Pancreas (tissue), 10 donors: ENCODE measurements at regions not wholly inside any gene's neighbourhood (a gene's known extent, or its start where the extent isn't known, plus 50 kb on each side); places are given as distances from the start of the nearest gene placed in this dataset.

Source experiments
- ATAC-seq, 4 donors: fragments of 200-7000 bp; cut with Tn5 transposase; one replicate each; pipeline versions ENCODE4 v1.8.0 to v1.9.1; 2020; ENCODE audit warnings: mild to moderate bottlenecking in 4 of 4, moderate library complexity in 4 of 4
- DNase-seq, 6 donors: peaks; one replicate each; pipeline ENCODE4 v3.0.0-alpha.2; 2020
- FAIRE-seq: peaks from 2 replicates; lab custom pipeline; 2012; peaks lifted over from hg19 to GRCh38; lab: Jason Lieb, UNC
- H3K27ac ChIP-seq, 4 donors: fragments of 200-600 bp; sonication (generic); 1 replicate in 3 of 4; 2 replicates in 1 of 4; pipeline versions ENCODE4 v1.5.0 to v1.8.0; 2020
- H3K27me3 ChIP-seq, 4 donors: fragments of 200-600 bp; one replicate each; pipeline ENCODE4 v1.8.0; 2021
- H3K36me3 ChIP-seq, 3 donors: fragments of 200-600 bp; sonication (generic) in 1 of 3; one replicate each; pipeline versions ENCODE4 v1.5.0 to v1.8.0; 2020 to 2021
- H3K4me1 ChIP-seq, 3 donors: fragments of 200-600 bp; one replicate each; pipeline ENCODE4 v1.8.0; 2021
- H3K4me3 ChIP-seq, 4 donors: fragments of 200-600 bp; sonication (generic) in 2 of 4; one replicate each; pipeline versions ENCODE4 v1.5.0 to v1.8.0; 2020 to 2021
- H3K9me3 ChIP-seq, 4 donors: fragments of 200-600 bp; one replicate each; pipeline ENCODE4 v1.8.0; 2021
- CTCF ChIP-seq, 4 donors: fragments of 200-600 bp; sonication (generic) in 3 of 4; IDR thresholded peaks; one replicate each; pipeline versions ENCODE4 v1.5.0 to v1.8.0; 2021; ENCODE audit warnings: antibody characterized with exemption in 4 of 4
- WGBS, 2 donors: extraction: QIAGEN DNeasy Blood & Tissue Kit; methylation state at CpG; one replicate each; pipeline ENCODE4 v1.1.7; 2013; 5-methylcytosine and 5-hydroxymethylcytosine counted together
- intact Hi-C, 3 donors: fragments of 100-400 bp; cut with DNase I; formaldehyde crosslinking; loops; one replicate each; pipeline versions ENCODE4 v1.11.1 to v1.14.2; 2022
- donor health status: healthy with polysubstance abuse.
- donor health status: DM: no; HTN: no; CAD: no; lungs with moderate emphysema.
- donor health status: DM: no; HTN: no; CAD: no.
- donor health status: control.
- donor health status: control.
- donor health status: Bipolar disorder and iron deficiency.
- donor health status: DM: yes; HTN: yes; CAD: no.
- donor health status: DM: no; HTN: no; CAD: no.
- donor health status: DM: no; HTN: no; CAD: no.
- donor health status: DM: yes; HTN: yes; CAD: no.

GRCh38 chr5:162886717-162887116 is 550.7 kb upstream of the CCNG1 start:
- Histone ChIP-seq H3K27me3 (no peaks in the 10 kb centered on the region), H3K4me3 (no peak overlapping the region), H3K36me3 (no peaks in the 10 kb centered on the region), H3K4me1 (no peaks in the 10 kb centered on the region), H3K27ac (no peak overlapping the region), H3K9me3 (no peaks in the 10 kb centered on the region)
- intact Hi-C loops, result no loop called here
- 45 to 47% methylated on average over 6 of the region's 6 CpGs for WGBS, 2 donors
- no peak for DNase-seq
- no peak for TF ChIP-seq CTCF (IDR thresholded peaks at IDR 0.05)
- ATAC-seq, result no peak
- no peak for FAIRE-seq

- no peak for ATAC-seq
- no peaks in the 10 kb centered on the region for H3K9me3 ChIP-seq
- H3K27me3 ChIP-seq, result no peaks in the 10 kb centered on the region
- DNase-seq, result no peak
- FAIRE-seq, result no peak
- 48 to 60% methylated on average over 2 of the region's 2 CpGs for WGBS, 2 donors
- no peak overlapping the region for H3K4me3 ChIP-seq
- no peaks in the 10 kb centered on the region for H3K36me3 ChIP-seq
- intact Hi-C loops, result no loop called here
- no peak overlapping the region for H3K27ac ChIP-seq
- no peaks in the 10 kb centered on the region for H3K4me1 ChIP-seq
- no peak for TF ChIP-seq CTCF (IDR thresholded peaks at IDR 0.05)
Observed at GRCh38 chr5:162888268-162888667, 549.1 kb upstream of the CCNG1 start.

- Histone ChIP-seq H3K36me3 (no peaks in the 10 kb centered on the region), H3K27ac (no peak overlapping the region), H3K9me3 (no peaks in the 10 kb centered on the region), H3K27me3 (no peaks in the 10 kb centered on the region), H3K4me1 (no peaks in the 10 kb centered on the region), H3K4me3 (no peak overlapping the region)
- no peak for TF ChIP-seq CTCF (IDR thresholded peaks at IDR 0.05)
- intact Hi-C loops, result no loop called here
- FAIRE-seq, result no peak
- no peak for DNase-seq
- WGBS, 2 donors, result 44 to 62% methylated on average over 2 of the region's 2 CpGs
- no peak for ATAC-seq
Observed at GRCh38 chr5:162911873-162912272, 525.5 kb upstream of the CCNG1 start.

- 41 to 44% methylated on average over 2 of the region's 2 CpGs for WGBS, 2 donors
- TF ChIP-seq CTCF (IDR thresholded peaks at IDR 0.05), result no peak
- intact Hi-C loops, result no loop called here
- Histone ChIP-seq H3K4me3 (no peak overlapping the region), H3K27ac (no peak overlapping the region), H3K4me1 (no peaks in the 10 kb centered on the region), H3K36me3 (no peaks in the 10 kb centered on the region), H3K27me3 (no peaks in the 10 kb centered on the region), H3K9me3 (no peaks in the 10 kb centered on the region)
- DNase-seq, result no peak
- no peak for FAIRE-seq
- ATAC-seq, result no peak
Observed at GRCh38 chr5:162916368-162916767, 521.0 kb upstream of the CCNG1 start.

GRCh38 chr5:162929104-162929503 is 508.3 kb upstream of the CCNG1 start:
- H3K27me3 ChIP-seq, result no peaks in the 10 kb centered on the region
- no peaks in the 10 kb centered on the region for H3K36me3 ChIP-seq
- intact Hi-C loops, result no loop called here
- H3K9me3 ChIP-seq, result no peaks in the 10 kb centered on the region
- no peak overlapping the region for H3K4me3 ChIP-seq
- no peak for TF ChIP-seq CTCF (IDR thresholded peaks at IDR 0.05)
- H3K27ac ChIP-seq, result no peak overlapping the region
- FAIRE-seq, result no peak
- H3K4me1 ChIP-seq, result no peaks in the 10 kb centered on the region
- WGBS, 2 donors, result 29 to 47% methylated on average over 2 of the region's 2 CpGs
- DNase-seq, result no peak
- no peak for ATAC-seq
